Spleen (tissue), 3 donors: ENCODE measurements at regions not wholly inside any gene's neighbourhood (a gene's known extent, or its start where the extent isn't known, plus 50 kb on each side); places are given as distances from the start of the nearest gene placed in this dataset.

ENCODE experiments used
- POLR2A ChIP-seq, 3 donors: fragments of 450-650 bp; IDR thresholded peaks; one replicate each; pipeline ENCODE4 v1.5.1; 2017; ENCODE audit warnings: antibody characterized with exemption in 3 of 3, mild to moderate bottlenecking in 1 of 3
- POLR2AphosphoS5 ChIP-seq, 3 donors: sonication (generic); formaldehyde crosslinking; IDR thresholded peaks; one replicate each; pipeline ENCODE4 v1.5.1; 2017; ENCODE audit warnings: antibody characterized with exemption in 3 of 3

GRCh38 chr9:79210541-79211243, 361.1 kb upstream of the TLE4 start:
- TF ChIP-seq POLR2A (IDR thresholded peaks at IDR 0.05) (no peak), POLR2AphosphoS5 (IDR thresholded peaks at IDR 0.05) (no peak)
